Endodermal cell (in vitro differentiated cells): ENCODE measurements at regions not wholly inside any gene's neighbourhood (a gene's known extent, or its start where the extent isn't known, plus 50 kb on each side); places are given as distances from the start of the nearest gene placed in this dataset.
A peak's percentile ranks its signal among the peaks of the same experiment; 100 is the strongest.

Experiments
- DNase-seq: peaks from one replicate; pipeline ENCODE4 v3.0.0-alpha.2; 2017
- H3K27ac ChIP-seq: 2 replicates; pipeline ENCODE4 v1.5.1; 2013; ENCODE audit warnings: mild to moderate bottlenecking, low read depth, low read length, moderate library complexity
- H3K27me3 ChIP-seq: 2 replicates; pipeline ENCODE4 v1.6.1; 2013; ENCODE audit warnings: mild to moderate bottlenecking, low read length, moderate library complexity; ENCODE audit not compliant: insufficient read depth, control insufficient read depth, poor library complexity, severe bottlenecking
- H3K36me3 ChIP-seq: 2 replicates; pipeline ENCODE4 v1.7.0; 2013; ENCODE audit warnings: mild to moderate bottlenecking, low read length, moderate library complexity; ENCODE audit not compliant: control insufficient read depth, insufficient read depth
- H3K4me1 ChIP-seq: one replicate; pipeline ENCODE4 v1.7.0; 2013; ENCODE audit warnings: low read length; ENCODE audit not compliant: control insufficient read depth, insufficient read depth
- H3K4me3 ChIP-seq: 2 replicates; pipeline ENCODE4 v1.5.1; 2013; ENCODE audit warnings: mild to moderate bottlenecking, low read length, moderate library complexity
- H3K9ac ChIP-seq: 2 replicates; pipeline ENCODE4 v1.6.1; 2013; ENCODE audit warnings: mild to moderate bottlenecking, low read length, moderate library complexity; ENCODE audit not compliant: poor library complexity, severe bottlenecking; ENCODE audit errors: extremely low read depth
- H3K9me3 ChIP-seq: 2 replicates; pipeline ENCODE4 v1.6.1; 2013; ENCODE audit warnings: mild to moderate bottlenecking, low read length, moderate library complexity; ENCODE audit not compliant: control insufficient read depth
- H3K27ac Mint-ChIP-seq: 2 replicates; pipeline ENCODE4 v1.8.0; 2020; ENCODE audit warnings: mixed read lengths
- H3K27me3 Mint-ChIP-seq: 2 replicates; pipeline ENCODE4 v1.8.0; 2021; ENCODE audit warnings: mild to moderate bottlenecking, mixed read lengths; ENCODE audit not compliant: insufficient read depth
- H3K36me3 Mint-ChIP-seq: 2 replicates; pipeline ENCODE4 v1.8.0; 2020; ENCODE audit warnings: low read depth, mixed read lengths
- H3K4me1 Mint-ChIP-seq: 2 replicates; pipeline ENCODE4 v1.8.0; 2020; ENCODE audit warnings: mixed read lengths
- H3K4me3 Mint-ChIP-seq: 2 replicates; pipeline ENCODE4 v1.8.0; 2020; ENCODE audit warnings: mild to moderate bottlenecking, moderate library complexity, mixed read lengths
- H3K9me3 Mint-ChIP-seq: 2 replicates; pipeline ENCODE4 v1.8.0; 2020; ENCODE audit warnings: mild to moderate bottlenecking, mixed read lengths
- WGBS, 2 experiments: methylation state at CpG; one replicate each; pipeline versions ENCODE4 v1.1.5 to v1.1.7; 2013; ENCODE audit warnings: missing lambda C conversion rate in 2 of 2, mixed read lengths in 1 of 2; ENCODE audit not compliant: insufficient coverage in 1 of 2, insufficient read length in 1 of 2; 5-methylcytosine and 5-hydroxymethylcytosine counted together
- TF ChIP-seq, protein P1 (sequence below): fragments of 200-600 bp; sonication (generic); conservative IDR thresholded peaks from 2 replicates; pipeline ENCODE4 v1.5.0; 2021; ENCODE audit warnings: antibody characterized with exemption, mild to moderate bottlenecking

DNA sequence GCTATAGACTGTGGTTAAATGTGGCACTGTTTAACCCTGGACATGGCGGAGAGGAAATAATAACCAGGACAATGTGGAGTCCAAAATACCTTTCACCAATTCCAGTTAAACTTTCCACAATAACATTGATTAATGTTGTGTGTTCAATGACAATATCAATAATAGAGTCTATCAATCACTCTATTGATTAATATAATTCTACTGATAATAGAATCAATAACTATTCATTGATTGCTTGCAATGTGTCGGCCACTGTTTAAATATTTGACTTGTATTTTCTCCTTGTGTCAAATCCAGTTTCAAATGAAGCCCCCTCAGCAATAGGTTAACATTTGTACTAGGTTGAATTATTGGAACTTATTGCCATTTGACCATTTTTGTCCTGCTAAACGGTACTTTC, 187.0 kb downstream of the PTPN20 start:
- H3K36me3 Mint-ChIP-seq: no peaks in the 10 kb centered on the region
- H3K9me3 Mint-ChIP-seq: no peaks in the 10 kb centered on the region
- no peak overlapping the region for H3K9ac ChIP-seq
- peaks cover 8% of the 10 kb centered on the region for H3K27me3 Mint-ChIP-seq
- no peak overlapping the region for H3K4me3 Mint-ChIP-seq
- 85 to 100% methylated on average over 1 to 3 of the region's 3 CpGs for WGBS, 2 experiments
- H3K9me3 ChIP-seq: peaks cover 4% of the 10 kb centered on the region
- no peaks in the 10 kb centered on the region for H3K27me3 ChIP-seq
- H3K27ac ChIP-seq: no peak overlapping the region
- no peak for DNase-seq
- no peaks in the 10 kb centered on the region for H3K4me1 Mint-ChIP-seq
- H3K4me1 ChIP-seq: no peaks in the 10 kb centered on the region
- H3K27ac Mint-ChIP-seq: no peak overlapping the region
- no peaks in the 10 kb centered on the region for H3K36me3 ChIP-seq
- no peak overlapping the region for H3K4me3 ChIP-seq
- TF ChIP-seq, protein P1, sequence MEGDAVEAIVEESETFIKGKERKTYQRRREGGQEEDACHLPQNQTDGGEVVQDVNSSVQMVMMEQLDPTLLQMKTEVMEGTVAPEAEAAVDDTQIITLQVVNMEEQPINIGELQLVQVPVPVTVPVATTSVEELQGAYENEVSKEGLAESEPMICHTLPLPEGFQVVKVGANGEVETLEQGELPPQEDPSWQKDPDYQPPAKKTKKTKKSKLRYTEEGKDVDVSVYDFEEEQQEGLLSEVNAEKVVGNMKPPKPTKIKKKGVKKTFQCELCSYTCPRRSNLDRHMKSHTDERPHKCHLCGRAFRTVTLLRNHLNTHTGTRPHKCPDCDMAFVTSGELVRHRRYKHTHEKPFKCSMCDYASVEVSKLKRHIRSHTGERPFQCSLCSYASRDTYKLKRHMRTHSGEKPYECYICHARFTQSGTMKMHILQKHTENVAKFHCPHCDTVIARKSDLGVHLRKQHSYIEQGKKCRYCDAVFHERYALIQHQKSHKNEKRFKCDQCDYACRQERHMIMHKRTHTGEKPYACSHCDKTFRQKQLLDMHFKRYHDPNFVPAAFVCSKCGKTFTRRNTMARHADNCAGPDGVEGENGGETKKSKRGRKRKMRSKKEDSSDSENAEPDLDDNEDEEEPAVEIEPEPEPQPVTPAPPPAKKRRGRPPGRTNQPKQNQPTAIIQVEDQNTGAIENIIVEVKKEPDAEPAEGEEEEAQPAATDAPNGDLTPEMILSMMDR: no peak

DNA sequence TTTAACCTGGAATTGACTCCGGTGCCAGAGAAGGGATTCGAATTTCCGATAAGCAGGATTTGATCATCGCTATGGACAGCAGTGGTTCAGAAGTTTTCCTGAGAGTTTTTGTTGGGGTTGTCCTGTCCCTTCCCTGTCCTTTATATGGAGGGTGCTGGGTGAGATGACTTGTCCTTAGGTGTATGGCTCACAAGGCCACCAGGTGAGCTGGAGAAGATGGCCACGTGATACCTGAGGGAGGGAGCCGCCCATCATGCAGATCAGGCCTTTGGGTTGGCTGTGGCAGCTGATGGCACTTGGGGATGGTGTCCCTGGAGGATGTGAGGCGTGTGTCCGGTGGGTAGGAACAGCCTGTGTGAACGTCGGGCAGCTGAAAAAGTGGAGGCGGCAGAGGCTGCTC, 187.7 kb downstream of the PTPN20 start:
- Histone ChIP-seq H3K36me3 (no peaks in the 10 kb centered on the region), H3K4me1 (no peaks in the 10 kb centered on the region), H3K9me3 (peaks cover 4% of the 10 kb centered on the region), H3K27ac (no peak overlapping the region), H3K9ac (no peak overlapping the region), H3K4me3 (no peak overlapping the region), H3K27me3 (no peaks in the 10 kb centered on the region)
- Mint-ChIP-seq H3K9me3 (peaks cover 3% of the 10 kb centered on the region), H3K27ac (no peak overlapping the region), H3K27me3 (peaks cover 8% of the 10 kb centered on the region), H3K4me1 (no peaks in the 10 kb centered on the region), H3K36me3 (no peaks in the 10 kb centered on the region), H3K4me3 (no peak overlapping the region)
- DNase-seq: peak; percentile 19
- WGBS, 2 experiments: 94 to 100% methylated on average over 5 to 11 of the region's 11 CpGs
- TF ChIP-seq, protein P1: no peak

DNA sequence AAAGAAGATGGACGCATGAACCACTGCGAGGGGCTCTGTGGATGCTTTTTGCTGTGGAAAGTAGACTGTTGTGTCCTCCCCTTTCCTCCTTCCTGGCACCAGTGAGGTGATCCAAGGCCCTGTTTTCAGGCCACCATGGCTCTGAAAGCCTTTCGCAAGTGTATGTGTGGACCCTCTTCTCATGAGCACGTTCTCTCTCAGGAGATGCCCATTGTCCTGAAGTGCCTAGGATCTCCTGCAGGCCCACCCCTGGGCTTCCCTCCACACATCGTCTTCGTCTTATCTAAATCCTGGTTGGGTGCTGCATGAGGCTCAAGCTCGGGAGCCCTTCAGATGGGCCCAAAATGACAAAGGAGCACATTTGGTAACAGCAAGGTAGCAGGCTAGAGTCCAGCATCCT, 188.2 kb downstream of the PTPN20 start:
- H3K27ac ChIP-seq: no peak overlapping the region
- Mint-ChIP-seq H3K36me3 (no peaks in the 10 kb centered on the region), H3K27ac (no peak overlapping the region), H3K4me3 (no peak overlapping the region), H3K4me1 (no peaks in the 10 kb centered on the region), H3K27me3 (peaks cover 8% of the 10 kb centered on the region), H3K9me3 (peaks cover 3% of the 10 kb centered on the region)
- no peak overlapping the region for H3K9ac ChIP-seq
- no peaks in the 10 kb centered on the region for H3K27me3 ChIP-seq
- H3K4me1 ChIP-seq: no peaks in the 10 kb centered on the region
- TF ChIP-seq, protein P1: no peak
- H3K4me3 ChIP-seq: no peak overlapping the region
- WGBS, 2 experiments: 93 to 96% methylated on average over 7 of the region's 7 CpGs
- no peaks in the 10 kb centered on the region for H3K36me3 ChIP-seq
- no peak for DNase-seq
- H3K9me3 ChIP-seq: peaks cover 4% of the 10 kb centered on the region
